Nephron (organoid): ENCODE measurements at regions not wholly inside any gene's neighbourhood (a gene's known extent, or its start where the extent isn't known, plus 50 kb on each side); places are given as distances from the start of the nearest gene placed in this dataset.
A peak's percentile ranks its signal among the peaks of the same experiment; 100 is the strongest.

Experiments used
- H3K27ac Mint-ChIP-seq, 3 experiments: 2 replicates each; pipeline ENCODE4 v1.8.0; 2020; ENCODE audit warnings: mixed read lengths in 3 of 3, mild to moderate bottlenecking in 2 of 3, moderate library complexity in 1 of 3
- H3K27me3 Mint-ChIP-seq: 2 replicates; pipeline ENCODE4 v1.8.0; 2021; ENCODE audit warnings: low read depth, mild to moderate bottlenecking, moderate library complexity, mixed read lengths
- H3K36me3 Mint-ChIP-seq: 2 replicates; pipeline ENCODE4 v1.8.0; 2020; ENCODE audit warnings: low read depth, mixed read lengths
- H3K4me1 Mint-ChIP-seq: 2 replicates; pipeline ENCODE4 v1.8.0; 2020; ENCODE audit warnings: mixed read lengths
- H3K4me3 Mint-ChIP-seq, 3 experiments: 2 replicates each; pipeline ENCODE4 v1.8.0; 2020; ENCODE audit warnings: mild to moderate bottlenecking in 3 of 3, mixed read lengths in 3 of 3, moderate library complexity in 2 of 3
- H3K9me3 Mint-ChIP-seq: 2 replicates; pipeline ENCODE4 v1.8.0; 2020; ENCODE audit warnings: mixed read lengths
- TF ChIP-seq, protein P1 (sequence below), 3 experiments: fragments of 200-600 bp; sonication (generic); IDR thresholded peaks; one replicate each; pipeline ENCODE4 v1.5.0; 2021; ENCODE audit warnings: antibody characterized with exemption in 3 of 3; ENCODE audit not compliant: unreplicated experiment in 3 of 3

DNA sequence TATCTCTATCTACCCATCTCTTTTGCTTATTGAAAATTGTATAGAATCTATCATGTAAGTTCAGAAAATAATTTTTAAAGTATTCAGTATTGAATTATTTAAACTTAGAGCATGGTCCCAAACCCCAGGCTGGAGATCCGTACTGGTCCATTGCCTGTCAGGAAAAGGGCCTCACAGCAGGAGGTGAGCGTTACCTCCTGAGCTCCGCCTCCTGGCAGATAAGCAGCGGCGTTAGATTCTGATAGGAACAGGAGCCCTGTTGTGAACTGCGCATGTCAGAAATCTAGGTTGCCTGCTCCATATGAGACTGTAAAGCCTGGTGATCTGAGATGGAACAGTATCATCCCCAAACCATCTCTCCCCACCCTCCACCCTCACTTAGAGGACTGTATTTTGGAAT lies 266.0 kb upstream of the CNTNAP2 start:
- H3K4me1 Mint-ChIP-seq = no peaks in the 10 kb centered on the region
- no peak overlapping the region for H3K27ac Mint-ChIP-seq
- H3K9me3 Mint-ChIP-seq = peaks cover 3% of the 10 kb centered on the region
- no peak overlapping the region for H3K4me3 Mint-ChIP-seq
- H3K27me3 Mint-ChIP-seq = no peaks in the 10 kb centered on the region
- TF ChIP-seq, protein P1, sequence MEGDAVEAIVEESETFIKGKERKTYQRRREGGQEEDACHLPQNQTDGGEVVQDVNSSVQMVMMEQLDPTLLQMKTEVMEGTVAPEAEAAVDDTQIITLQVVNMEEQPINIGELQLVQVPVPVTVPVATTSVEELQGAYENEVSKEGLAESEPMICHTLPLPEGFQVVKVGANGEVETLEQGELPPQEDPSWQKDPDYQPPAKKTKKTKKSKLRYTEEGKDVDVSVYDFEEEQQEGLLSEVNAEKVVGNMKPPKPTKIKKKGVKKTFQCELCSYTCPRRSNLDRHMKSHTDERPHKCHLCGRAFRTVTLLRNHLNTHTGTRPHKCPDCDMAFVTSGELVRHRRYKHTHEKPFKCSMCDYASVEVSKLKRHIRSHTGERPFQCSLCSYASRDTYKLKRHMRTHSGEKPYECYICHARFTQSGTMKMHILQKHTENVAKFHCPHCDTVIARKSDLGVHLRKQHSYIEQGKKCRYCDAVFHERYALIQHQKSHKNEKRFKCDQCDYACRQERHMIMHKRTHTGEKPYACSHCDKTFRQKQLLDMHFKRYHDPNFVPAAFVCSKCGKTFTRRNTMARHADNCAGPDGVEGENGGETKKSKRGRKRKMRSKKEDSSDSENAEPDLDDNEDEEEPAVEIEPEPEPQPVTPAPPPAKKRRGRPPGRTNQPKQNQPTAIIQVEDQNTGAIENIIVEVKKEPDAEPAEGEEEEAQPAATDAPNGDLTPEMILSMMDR (IDR thresholded peaks at IDR 0.05; ENCODE audit: unreplicated experiment in 3 of 3) = no peak
- H3K36me3 Mint-ChIP-seq = no peaks in the 10 kb centered on the region

DNA sequence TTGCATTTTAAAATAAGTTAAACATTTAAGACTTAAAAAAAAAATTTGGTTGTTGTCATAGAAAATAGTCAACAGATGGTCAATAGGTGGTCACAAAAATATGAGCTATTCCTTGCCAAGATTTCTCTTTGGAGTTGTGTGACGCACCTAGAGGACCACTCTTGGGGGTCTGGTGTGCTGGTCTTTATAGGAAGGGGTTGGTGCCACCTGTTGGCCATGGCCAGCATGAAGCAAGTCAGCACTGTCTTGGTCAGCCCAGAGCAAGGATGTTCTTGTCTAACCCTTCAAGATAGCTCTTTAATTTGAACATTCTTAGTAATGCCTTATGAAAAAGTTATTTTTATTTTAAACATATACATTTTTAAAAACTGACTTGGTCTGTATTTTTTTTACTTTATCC lies 267.9 kb upstream of the CNTNAP2 start:
- TF ChIP-seq, protein P1 (IDR thresholded peaks at IDR 0.05; ENCODE audit: unreplicated experiment in 3 of 3) = peak in 2 of 3 experiments; percentile 24 to 45
- H3K4me3 Mint-ChIP-seq = no peak overlapping the region
- no peaks in the 10 kb centered on the region for H3K36me3 Mint-ChIP-seq
- no peaks in the 10 kb centered on the region for H3K9me3 Mint-ChIP-seq
- no peaks in the 10 kb centered on the region for H3K27me3 Mint-ChIP-seq
- no peak overlapping the region for H3K27ac Mint-ChIP-seq
- no peaks in the 10 kb centered on the region for H3K4me1 Mint-ChIP-seq

DNA sequence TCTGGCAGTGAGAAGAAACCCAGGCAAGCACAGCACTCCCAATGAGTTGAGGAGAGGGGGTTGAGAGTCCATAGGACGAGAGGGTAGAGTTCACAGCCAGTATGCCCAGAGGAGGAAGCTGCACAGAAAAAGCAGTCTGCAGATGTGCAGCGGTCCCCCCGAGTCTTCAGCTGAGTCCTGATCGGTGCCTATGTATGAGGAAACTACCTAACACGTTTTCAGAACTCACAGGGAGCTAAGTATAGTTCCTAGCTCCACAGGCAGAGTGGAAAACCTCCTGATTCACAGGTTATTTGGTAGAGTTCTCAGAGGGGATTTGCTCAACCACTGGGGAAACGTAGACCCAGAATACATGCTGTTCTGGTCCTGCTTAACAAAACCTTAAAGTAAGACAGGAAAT lies 271.3 kb upstream of the CNTNAP2 start:
- Mint-ChIP-seq H3K36me3 (no peaks in the 10 kb centered on the region), H3K4me3 (no peak overlapping the region), H3K9me3 (no peaks in the 10 kb centered on the region), H3K4me1 (no peaks in the 10 kb centered on the region), H3K27me3 (no peaks in the 10 kb centered on the region), H3K27ac (no peak overlapping the region)
- TF ChIP-seq, protein P1 (IDR thresholded peaks at IDR 0.05; ENCODE audit: unreplicated experiment in 3 of 3) = no peak

DNA sequence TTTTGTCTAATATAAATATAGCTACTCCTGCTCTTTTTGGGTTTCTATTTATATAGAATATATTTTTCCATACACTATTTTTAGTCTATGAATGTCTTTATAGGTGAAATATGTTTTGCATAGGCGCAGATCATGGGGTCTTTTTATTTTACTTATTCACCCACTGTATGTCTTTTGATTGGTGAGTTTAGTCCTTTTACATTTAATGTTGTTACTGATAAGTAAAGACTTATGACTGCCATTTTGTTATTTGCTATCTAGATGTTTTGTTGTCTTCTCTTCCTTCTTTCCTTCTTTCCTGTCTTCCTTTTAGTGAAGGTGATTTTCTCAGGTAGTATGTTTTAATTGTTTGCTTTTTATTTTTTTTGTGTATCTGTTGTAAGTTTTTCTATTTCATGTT lies 276.8 kb upstream of the CNTNAP2 start:
- H3K27ac Mint-ChIP-seq = no peak overlapping the region
- H3K36me3 Mint-ChIP-seq = no peaks in the 10 kb centered on the region
- H3K9me3 Mint-ChIP-seq = peaks cover 3% of the 10 kb centered on the region
- H3K27me3 Mint-ChIP-seq = no peaks in the 10 kb centered on the region
- H3K4me3 Mint-ChIP-seq = no peak overlapping the region
- H3K4me1 Mint-ChIP-seq = no peaks in the 10 kb centered on the region
- TF ChIP-seq, protein P1 (IDR thresholded peaks at IDR 0.05; ENCODE audit: unreplicated experiment in 3 of 3) = no peak

DNA sequence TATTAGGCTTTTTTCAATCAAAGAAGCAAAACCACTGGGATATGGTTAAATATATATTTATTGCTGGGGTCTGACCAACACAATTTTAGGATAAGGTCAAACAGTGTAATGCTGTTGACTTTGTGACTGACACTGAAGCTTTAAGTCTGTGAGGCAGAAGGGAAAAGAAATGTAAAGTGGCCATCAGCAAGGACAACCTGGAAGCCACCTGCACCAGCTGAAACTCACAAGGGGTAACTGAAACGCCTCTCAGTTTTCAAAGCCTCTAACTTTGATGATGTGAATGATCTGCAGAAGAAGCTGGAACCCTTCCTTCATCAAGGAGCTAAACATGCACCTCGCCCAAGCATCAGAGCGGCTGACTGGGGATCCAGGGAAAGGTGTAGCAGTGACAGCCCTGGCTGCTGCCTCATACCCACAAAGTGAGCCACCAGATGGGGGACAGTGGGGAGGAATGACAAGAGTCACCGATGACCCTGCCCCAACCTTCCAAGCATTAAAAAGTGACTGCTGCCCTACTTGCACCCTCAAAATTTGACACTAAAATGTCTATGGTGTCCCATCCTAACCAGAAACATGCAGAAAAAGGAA lies 284.9 kb upstream of the CNTNAP2 start:
- H3K4me3 Mint-ChIP-seq = no peak overlapping the region
- no peaks in the 10 kb centered on the region for H3K36me3 Mint-ChIP-seq
- H3K27me3 Mint-ChIP-seq = no peaks in the 10 kb centered on the region
- H3K4me1 Mint-ChIP-seq = no peaks in the 10 kb centered on the region
- peaks cover 3% of the 10 kb centered on the region for H3K9me3 Mint-ChIP-seq
- TF ChIP-seq, protein P1 (IDR thresholded peaks at IDR 0.05; ENCODE audit: unreplicated experiment in 3 of 3) = no peak
- H3K27ac Mint-ChIP-seq = no peak overlapping the region

DNA sequence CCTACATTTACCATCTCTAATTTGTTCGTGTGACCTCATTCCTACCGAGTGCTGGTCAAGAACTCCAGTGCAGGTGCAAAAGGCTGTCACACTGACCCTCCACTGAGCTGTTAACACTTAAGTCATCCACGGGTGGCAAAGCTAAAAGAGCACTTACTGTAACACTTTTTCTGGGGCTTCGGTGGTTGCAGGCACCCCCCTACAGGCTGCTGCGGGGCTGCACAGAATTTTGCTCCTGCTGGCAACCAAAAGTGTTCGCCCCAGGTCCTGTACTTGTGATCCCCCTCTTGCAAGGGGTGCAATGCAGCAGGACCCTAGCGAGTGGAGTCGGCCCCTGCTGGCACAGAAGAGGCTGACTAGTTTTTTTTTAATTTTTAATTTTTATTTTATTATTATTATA lies 298.9 kb upstream of the CNTNAP2 start:
- H3K4me3 Mint-ChIP-seq = no peak overlapping the region
- H3K27me3 Mint-ChIP-seq = no peaks in the 10 kb centered on the region
- no peaks in the 10 kb centered on the region for H3K4me1 Mint-ChIP-seq
- no peak overlapping the region for H3K27ac Mint-ChIP-seq
- H3K36me3 Mint-ChIP-seq = no peaks in the 10 kb centered on the region
- peaks cover 5% of the 10 kb centered on the region for H3K9me3 Mint-ChIP-seq
- TF ChIP-seq, protein P1 (IDR thresholded peaks at IDR 0.05; ENCODE audit: unreplicated experiment in 3 of 3) = no peak
